Prostate gland (tissue), 2 donors: ENCODE measurements at regions not wholly inside any gene's neighbourhood (a gene's known extent, or its start where the extent isn't known, plus 50 kb on each side); places are given as distances from the start of the nearest gene placed in this dataset.

Experiments
- DNase-seq: peaks from one replicate; pipeline ENCODE4 v3.0.0-alpha.2; 2019; ENCODE audit warnings: low spot score
- H3K27ac ChIP-seq, 2 donors: fragments of 200-600 bp; sonication (generic); 2 replicates each; pipeline ENCODE4 v1.5.1; 2017 to 2019
- H3K27me3 ChIP-seq: fragments of 200-600 bp; sonication (generic); replicated peaks from 2 replicates; pipeline ENCODE4 v1.5.1; 2019; ENCODE audit not compliant: insufficient read depth
- H3K36me3 ChIP-seq, 2 donors: fragments of 200-600 bp; sonication (generic); 1 replicate in 1 of 2; 2 replicates in 1 of 2; pipeline versions ENCODE4 v1.5.1 to v1.8.1; 2017 to 2019
- H3K4me1 ChIP-seq: fragments of 200-600 bp; sonication (generic); replicated peaks from 2 replicates; pipeline ENCODE4 v1.5.1; 2019
- H3K4me3 ChIP-seq, 2 donors: fragments of 200-600 bp; sonication (generic); 2 replicates each; pipeline ENCODE4 v1.5.1; 2017 to 2019
- H3K9me3 ChIP-seq: fragments of 200-600 bp; sonication (generic); 2 replicates; pipeline ENCODE4 v1.5.1; 2017
- CTCF ChIP-seq, 4 experiments: fragments of 200-600 bp in 2 of 4; fragments of 450-650 bp in 2 of 4; sonication (generic) in 2 of 4; IDR thresholded peaks; 1 replicate in 3 of 4; 2 replicates in 1 of 4; pipeline ENCODE4 v1.5.1; 2016 to 2019; ENCODE audit warnings: antibody characterized with exemption in 4 of 4, mild to moderate bottlenecking in 2 of 4, moderate library complexity in 2 of 4
- POLR2A ChIP-seq: fragments of 450-650 bp; IDR thresholded peaks from one replicate; pipeline ENCODE4 v1.6.1; 2016; ENCODE audit warnings: antibody characterized with exemption, mild to moderate bottlenecking
- POLR2AphosphoS5 ChIP-seq: sonication (generic); formaldehyde crosslinking; IDR thresholded peaks from one replicate; pipeline ENCODE4 v1.6.1; 2017; ENCODE audit warnings: antibody characterized with exemption
- WGBS: methylation state at CpG from one replicate; pipeline ENCODE4 v1.1.5; 2018; 5-methylcytosine and 5-hydroxymethylcytosine counted together
- intact Hi-C: fragments of 100-400 bp; cut with DNase I; formaldehyde crosslinking; loops from one replicate; pipeline ENCODE4 v1.14.2; 2022

GRCh38 chr1:239593527-239593926 lies 207.2 kb downstream of the CHRM3 start:
- no peak overlapping the region for H3K27ac ChIP-seq
- 55% methylated on average over 4 of the region's 4 CpGs for WGBS
- intact Hi-C loops: no loop called here

GRCh38 chr1:239600588-239600987 lies 214.2 kb downstream of the CHRM3 start:
- Histone ChIP-seq H3K4me1 (no peaks in the 10 kb centered on the region), H3K9me3 (no peaks in the 10 kb centered on the region), H3K27ac (no peak overlapping the region), H3K27me3 (no peaks in the 10 kb centered on the region), H3K36me3 (no peaks in the 10 kb centered on the region), H3K4me3 (no peak overlapping the region)
- intact Hi-C loops: no loop called here
- TF ChIP-seq POLR2AphosphoS5 (no peak), POLR2A (no peak), CTCF (IDR thresholded peaks at IDR 0.05) (no peak)
- no peak for DNase-seq

More at GRCh38 chr1:239593527-239593926, 207.2 kb downstream of the CHRM3 start:
- H3K4me3 ChIP-seq: no peak overlapping the region
- H3K36me3 ChIP-seq: no peaks in the 10 kb centered on the region
- no peaks in the 10 kb centered on the region for H3K27me3 ChIP-seq
- no peak for TF ChIP-seq POLR2AphosphoS5
- TF ChIP-seq POLR2A: no peak
- TF ChIP-seq CTCF (IDR thresholded peaks at IDR 0.05): no peak
- no peaks in the 10 kb centered on the region for H3K4me1 ChIP-seq
- DNase-seq: no peak
- no peaks in the 10 kb centered on the region for H3K9me3 ChIP-seq

- H3K27ac ChIP-seq: no peak overlapping the region
- intact Hi-C loops: no loop called here
- no peaks in the 10 kb centered on the region for H3K4me1 ChIP-seq
- no peak for TF ChIP-seq POLR2A
- no peak for TF ChIP-seq POLR2AphosphoS5
- no peak for TF ChIP-seq CTCF (IDR thresholded peaks at IDR 0.05)
- H3K36me3 ChIP-seq: no peaks in the 10 kb centered on the region
- H3K4me3 ChIP-seq: no peak overlapping the region
- DNase-seq: no peak
- H3K27me3 ChIP-seq: no peaks in the 10 kb centered on the region
- H3K9me3 ChIP-seq: no peaks in the 10 kb centered on the region
Measured at GRCh38 chr1:239601108-239601507, 214.7 kb downstream of the CHRM3 start.

GRCh38 chr1:239603530-239603929 lies 217.2 kb downstream of the CHRM3 start:
- Histone ChIP-seq H3K4me1 (no peaks in the 10 kb centered on the region), H3K27ac (no peak overlapping the region), H3K27me3 (no peaks in the 10 kb centered on the region), H3K4me3 (no peak overlapping the region), H3K9me3 (no peaks in the 10 kb centered on the region), H3K36me3 (no peaks in the 10 kb centered on the region)
- no peak for DNase-seq
- TF ChIP-seq POLR2A (no peak), POLR2AphosphoS5 (no peak), CTCF (IDR thresholded peaks at IDR 0.05) (no peak)
- 88% methylated on average over 3 of the region's 3 CpGs for WGBS
- intact Hi-C loops: no loop called here

GRCh38 chr1:239606850-239607400 lies 220.6 kb downstream of the CHRM3 start:
- TF ChIP-seq POLR2AphosphoS5 (no peak), CTCF (IDR thresholded peaks at IDR 0.05) (no peak), POLR2A (no peak)
- Histone ChIP-seq H3K27me3 (no peaks in the 10 kb centered on the region), H3K4me1 (no peaks in the 10 kb centered on the region), H3K27ac (no peak overlapping the region), H3K36me3 (no peaks in the 10 kb centered on the region), H3K4me3 (no peak overlapping the region), H3K9me3 (no peaks in the 10 kb centered on the region)
- intact Hi-C loops: no loop called here
- no peak for DNase-seq
- 80% methylated on average over 2 of the region's 2 CpGs for WGBS
